ENCODE measurements at regions not wholly inside any gene's neighbourhood (a gene's known extent, or its start where the extent isn't known, plus 50 kb on each side); places are given as distances from the start of the nearest gene placed in this dataset.

DNA sequence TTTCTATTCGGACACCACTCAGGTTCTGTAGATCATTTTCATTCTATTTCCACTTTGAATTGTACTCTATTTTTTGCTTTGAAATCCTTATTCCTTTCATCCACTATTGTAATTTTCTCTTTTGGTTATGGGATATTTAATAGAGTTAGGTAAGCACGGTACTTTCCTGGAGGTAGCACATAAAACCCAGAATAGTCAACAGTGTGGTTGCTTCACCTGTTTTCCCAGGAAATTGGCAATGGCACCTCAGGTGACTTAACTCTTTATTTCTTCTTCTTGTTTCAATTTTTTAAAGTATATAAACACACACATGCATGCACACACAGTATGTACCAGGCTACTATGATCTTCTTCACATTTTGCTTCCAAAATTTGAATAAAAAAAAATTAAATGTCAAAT lies 682.0 kb upstream of the TMEFF2 start:
- CTCF ChIA-PET = no interaction called here
- no peaks in the 10 kb centered on the region for H3K9me3 ChIP-seq (ENCODE audit: low read depth, low read length, poor library complexity, severe bottlenecking)
- intact Hi-C loops (cut with micrococcal nuclease; ENCODE audit: unreplicated experiment) = no loop called here
- no peaks in the 10 kb centered on the region for H3K4me1 ChIP-seq (ENCODE audit: insufficient read depth, low read length, poor library complexity, severe bottlenecking)
- no peaks in the 10 kb centered on the region for H3K36me3 ChIP-seq (ENCODE audit: insufficient read depth, low read length, poor library complexity, severe bottlenecking)
- no peaks in the 10 kb centered on the region for H3K27me3 ChIP-seq (replicated peaks; ENCODE audit: insufficient read depth, low read depth, low read length, poor library complexity)
- POLR2A ChIA-PET (ENCODE audit: low non-redundant PET) = no interaction called here
- H3K27ac ChIP-seq (ENCODE audit: low read depth, low read length, poor library complexity, severe bottlenecking) = no peak overlapping the region
- no peak overlapping the region for H3K4me3 ChIP-seq (ENCODE audit: low read depth, low read length, poor library complexity, severe bottlenecking)
- no TSS peak for BruUV-seq (replicated peaks)
- DNase-seq (ENCODE audit: low spot score) = no peak
- TF ChIP-seq, protein P1, sequence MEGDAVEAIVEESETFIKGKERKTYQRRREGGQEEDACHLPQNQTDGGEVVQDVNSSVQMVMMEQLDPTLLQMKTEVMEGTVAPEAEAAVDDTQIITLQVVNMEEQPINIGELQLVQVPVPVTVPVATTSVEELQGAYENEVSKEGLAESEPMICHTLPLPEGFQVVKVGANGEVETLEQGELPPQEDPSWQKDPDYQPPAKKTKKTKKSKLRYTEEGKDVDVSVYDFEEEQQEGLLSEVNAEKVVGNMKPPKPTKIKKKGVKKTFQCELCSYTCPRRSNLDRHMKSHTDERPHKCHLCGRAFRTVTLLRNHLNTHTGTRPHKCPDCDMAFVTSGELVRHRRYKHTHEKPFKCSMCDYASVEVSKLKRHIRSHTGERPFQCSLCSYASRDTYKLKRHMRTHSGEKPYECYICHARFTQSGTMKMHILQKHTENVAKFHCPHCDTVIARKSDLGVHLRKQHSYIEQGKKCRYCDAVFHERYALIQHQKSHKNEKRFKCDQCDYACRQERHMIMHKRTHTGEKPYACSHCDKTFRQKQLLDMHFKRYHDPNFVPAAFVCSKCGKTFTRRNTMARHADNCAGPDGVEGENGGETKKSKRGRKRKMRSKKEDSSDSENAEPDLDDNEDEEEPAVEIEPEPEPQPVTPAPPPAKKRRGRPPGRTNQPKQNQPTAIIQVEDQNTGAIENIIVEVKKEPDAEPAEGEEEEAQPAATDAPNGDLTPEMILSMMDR (conservative IDR thresholded peaks at IDR 0.05; ENCODE audit: low read depth, low read length) = no peak
- TF ChIP-seq EZH2 (IDR thresholded peaks at IDR 0.05; ENCODE audit: borderline replicate concordance, low read depth, low read length, poor library complexity, severe bottlenecking) = no peak

DNA sequence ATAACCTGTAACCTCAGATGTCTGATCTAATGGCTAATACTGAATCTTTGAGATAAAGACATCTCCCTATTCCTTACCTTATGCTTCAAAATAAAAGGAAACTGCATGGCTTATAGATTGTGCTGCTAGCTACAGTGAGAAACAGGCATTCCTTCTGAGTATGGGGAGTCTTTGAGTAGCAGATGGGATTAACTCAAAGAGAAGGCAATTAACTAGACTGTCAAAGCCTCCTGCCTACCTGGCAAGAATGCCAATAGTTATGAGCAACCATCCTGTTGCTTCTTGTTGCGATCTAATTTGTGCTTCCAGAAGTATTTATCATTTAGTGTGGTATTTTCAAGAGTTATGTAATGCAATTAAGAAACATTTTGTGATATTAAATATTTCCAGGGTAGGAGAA lies 660.0 kb upstream of the TMEFF2 start:
- TF ChIP-seq EZH2 (IDR thresholded peaks at IDR 0.05; ENCODE audit: borderline replicate concordance, low read depth, low read length, poor library complexity, severe bottlenecking) = no peak
- TF ChIP-seq, protein P1 (conservative IDR thresholded peaks at IDR 0.05; ENCODE audit: low read depth, low read length) = no peak
- Histone ChIP-seq H3K27me3 (replicated peaks; ENCODE audit: insufficient read depth, low read depth, low read length, poor library complexity) (no peaks in the 10 kb centered on the region), H3K9me3 (ENCODE audit: low read depth, low read length, poor library complexity, severe bottlenecking) (no peaks in the 10 kb centered on the region), H3K36me3 (ENCODE audit: insufficient read depth, low read length, poor library complexity, severe bottlenecking) (no peaks in the 10 kb centered on the region), H3K4me3 (ENCODE audit: low read depth, low read length, poor library complexity, severe bottlenecking) (no peak overlapping the region), H3K4me1 (ENCODE audit: insufficient read depth, low read length, poor library complexity, severe bottlenecking) (no peaks in the 10 kb centered on the region), H3K27ac (ENCODE audit: low read depth, low read length, poor library complexity, severe bottlenecking) (no peak overlapping the region)
- DNase-seq (ENCODE audit: low spot score) = no peak
- ChIA-PET CTCF (no interaction called here), POLR2A (ENCODE audit: low non-redundant PET) (no interaction called here)
- intact Hi-C loops (cut with micrococcal nuclease; ENCODE audit: unreplicated experiment) = no loop called here
- no TSS peak for BruUV-seq (replicated peaks)

DNA sequence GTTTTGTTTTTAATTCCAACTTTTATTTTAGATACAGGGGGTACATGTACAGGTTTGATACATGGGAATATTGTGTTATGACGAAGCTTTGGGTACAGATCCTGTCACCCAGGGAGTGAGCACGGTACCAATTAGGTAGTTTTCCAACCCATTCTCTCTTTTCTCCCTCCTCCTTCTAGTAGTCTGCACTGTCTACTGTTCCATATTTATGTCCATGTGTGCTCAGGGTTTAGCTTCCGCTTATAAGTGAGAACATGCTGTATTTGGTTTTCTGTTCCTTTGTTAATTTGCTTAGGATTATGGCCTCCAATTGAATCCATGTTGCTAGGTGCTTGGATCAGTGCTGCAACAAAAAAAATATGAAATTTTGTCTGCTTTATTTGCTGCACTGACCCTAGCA lies 659.3 kb upstream of the TMEFF2 start:
- Histone ChIP-seq H3K27me3 (replicated peaks; ENCODE audit: insufficient read depth, low read depth, low read length, poor library complexity) (no peaks in the 10 kb centered on the region), H3K9me3 (ENCODE audit: low read depth, low read length, poor library complexity, severe bottlenecking) (no peaks in the 10 kb centered on the region), H3K4me3 (ENCODE audit: low read depth, low read length, poor library complexity, severe bottlenecking) (no peak overlapping the region), H3K36me3 (ENCODE audit: insufficient read depth, low read length, poor library complexity, severe bottlenecking) (no peaks in the 10 kb centered on the region), H3K27ac (ENCODE audit: low read depth, low read length, poor library complexity, severe bottlenecking) (no peak overlapping the region), H3K4me1 (ENCODE audit: insufficient read depth, low read length, poor library complexity, severe bottlenecking) (no peaks in the 10 kb centered on the region)
- TF ChIP-seq EZH2 (IDR thresholded peaks at IDR 0.05; ENCODE audit: borderline replicate concordance, low read depth, low read length, poor library complexity, severe bottlenecking) = no peak
- no peak for DNase-seq (ENCODE audit: low spot score)
- intact Hi-C loops (cut with micrococcal nuclease; ENCODE audit: unreplicated experiment) = no loop called here
- no TSS peak for BruUV-seq (replicated peaks)
- CTCF ChIA-PET = no interaction called here
- POLR2A ChIA-PET (ENCODE audit: low non-redundant PET) = no interaction called here

DNA sequence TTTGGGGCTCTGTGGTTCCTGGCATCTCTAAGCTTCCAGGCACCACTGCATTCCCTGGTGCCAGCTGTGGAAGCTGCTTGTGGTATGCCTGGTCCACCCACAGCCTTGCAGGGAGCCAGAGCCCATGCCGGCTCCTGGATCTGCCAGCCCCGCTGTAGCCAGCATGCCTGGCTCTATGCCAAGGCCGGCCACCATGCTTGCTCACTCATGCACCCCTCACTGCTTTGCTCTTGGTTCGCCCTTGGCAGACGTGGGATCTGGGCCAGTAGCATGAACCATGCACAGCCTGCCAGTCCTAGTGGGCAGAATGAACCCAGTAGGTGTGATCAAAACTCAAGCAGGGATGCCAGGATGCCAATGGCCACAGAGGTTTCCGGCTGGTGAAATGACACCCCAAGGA lies 634.2 kb upstream of the TMEFF2 start:
- Histone ChIP-seq H3K36me3 (ENCODE audit: insufficient read depth, low read length, poor library complexity, severe bottlenecking) (no peaks in the 10 kb centered on the region), H3K9me3 (ENCODE audit: low read depth, low read length, poor library complexity, severe bottlenecking) (no peaks in the 10 kb centered on the region), H3K27ac (ENCODE audit: low read depth, low read length, poor library complexity, severe bottlenecking) (no peak overlapping the region), H3K4me3 (ENCODE audit: low read depth, low read length, poor library complexity, severe bottlenecking) (no peak overlapping the region), H3K4me1 (ENCODE audit: insufficient read depth, low read length, poor library complexity, severe bottlenecking) (no peaks in the 10 kb centered on the region), H3K27me3 (replicated peaks; ENCODE audit: insufficient read depth, low read depth, low read length, poor library complexity) (no peaks in the 10 kb centered on the region)
- CTCF ChIA-PET = no interaction called here
- no peak for TF ChIP-seq EZH2 (IDR thresholded peaks at IDR 0.05; ENCODE audit: borderline replicate concordance, low read depth, low read length, poor library complexity, severe bottlenecking)
- TF ChIP-seq, protein P1 (conservative IDR thresholded peaks at IDR 0.05; ENCODE audit: low read depth, low read length) = no peak
- DNase-seq (ENCODE audit: low spot score) = no peak
- BruUV-seq (replicated peaks) = no TSS peak
- POLR2A ChIA-PET (ENCODE audit: low non-redundant PET) = no interaction called here
- intact Hi-C loops (cut with micrococcal nuclease; ENCODE audit: unreplicated experiment) = no loop called here
